Stomach (tissue), 8 donors: ENCODE measurements at regions not wholly inside any gene's neighbourhood (a gene's known extent, or its start where the extent isn't known, plus 50 kb on each side); places are given as distances from the start of the nearest gene placed in this dataset.

Source experiments
- DNase-seq, 2 donors: peaks; one replicate each; pipeline versions ENCODE4 v3.0.0 to v3.0.0-alpha.2; 2013 to 2019
- H3K27ac ChIP-seq, 5 donors: fragments of 200-600 bp in 4 of 5; sonication (generic) in 4 of 5; one replicate each; pipeline ENCODE4 v1.5.1; 2013 to 2019; ENCODE audit warnings: mild to moderate bottlenecking in 1 of 5, moderate library complexity in 1 of 5
- H3K27me3 ChIP-seq, 3 donors: fragments of 200-600 bp; sonication (generic); one replicate each; pipeline ENCODE4 v1.5.1; 2017 to 2019; ENCODE audit warnings: mixed run types in 1 of 3
- H3K36me3 ChIP-seq, 4 donors: fragments of 200-600 bp; sonication (generic); 1 replicate in 3 of 4; 2 replicates in 1 of 4; pipeline ENCODE4 v1.5.1; 2016 to 2019
- H3K4me1 ChIP-seq, 4 donors: fragments of 200-600 bp; sonication (generic); one replicate each; pipeline ENCODE4 v1.5.1; 2016 to 2019
- H3K4me3 ChIP-seq, 4 donors: fragments of 200-600 bp; sonication (generic) in 3 of 4; one replicate each; pipeline ENCODE4 v1.5.1; 2016 to 2019; ENCODE audit warnings: mild to moderate bottlenecking in 1 of 4
- H3K9me3 ChIP-seq, 4 donors: fragments of 200-600 bp; sonication (generic); one replicate each; pipeline ENCODE4 v1.5.1; 2016 to 2019
- CTCF ChIP-seq, 7 experiments: fragments of 450-650 bp in 4 of 7; fragments of 200-600 bp in 3 of 7; sonication (generic) in 3 of 7; IDR thresholded peaks; one replicate each; pipeline ENCODE4 v1.5.1; 2016 to 2019; ENCODE audit warnings: antibody characterized with exemption in 7 of 7, control low read depth in 2 of 7, mild to moderate bottlenecking in 1 of 7
- EP300 ChIP-seq: sonication (generic); formaldehyde crosslinking; IDR thresholded peaks from one replicate; pipeline ENCODE4 v1.6.1; 2017; ENCODE audit warnings: antibody characterized with exemption
- POLR2A ChIP-seq, 4 donors: fragments of 450-650 bp; IDR thresholded peaks; one replicate each; pipeline ENCODE4 v1.6.1; 2016; ENCODE audit warnings: antibody characterized with exemption in 4 of 4, control low read depth in 2 of 4, mild to moderate bottlenecking in 1 of 4, moderate library complexity in 1 of 4
- POLR2AphosphoS5 ChIP-seq, 3 donors: sonication (generic); formaldehyde crosslinking; IDR thresholded peaks; one replicate each; pipeline ENCODE4 v1.6.1; 2016; ENCODE audit warnings: antibody characterized with exemption in 3 of 3
- WGBS, 5 donors: extraction: QIAGEN DNeasy Blood & Tissue Kit in 3 of 5; methylation state at CpG; one replicate each; pipeline versions ENCODE4 v1.1.5 to v1.1.7; 2013 to 2018; 5-methylcytosine and 5-hydroxymethylcytosine counted together
- intact Hi-C: fragments of 100-400 bp; cut with DNase I; formaldehyde crosslinking; loops from one replicate; pipeline ENCODE4 v1.15.1; 2023; ENCODE audit warnings: low total_unique reads
- donor health status: healthy with polysubstance abuse.
- donor health status: Bipolar disorder and iron deficiency.
- donor health status: healthy.

GRCh38 chr1:30035522-30036228 lies 687.7 kb downstream of the MATN1 start:
- no peak overlapping the region for H3K4me3 ChIP-seq
- no peak for DNase-seq
- no peak overlapping the region for H3K27ac ChIP-seq
- 63 to 74% (median 71%) methylated on average over 7 to 8 of the region's 8 CpGs for WGBS, 5 donors
- H3K36me3 ChIP-seq, result no peaks in the 10 kb centered on the region
- intact Hi-C loops, result no loop called here
- H3K4me1 ChIP-seq, result no peaks in the 10 kb centered on the region
- H3K27me3 ChIP-seq, result peaks cover 0 to 28% (median 8%) of the 10 kb centered on the region in 3 donors
- TF ChIP-seq POLR2A (IDR thresholded peaks at IDR 0.05) (no peak), POLR2AphosphoS5 (IDR thresholded peaks at IDR 0.05) (no peak)
- H3K9me3 ChIP-seq, result peaks cover 0 to 7% (median 5%) of the 10 kb centered on the region in 4 donors

- no peak overlapping the region for H3K27ac ChIP-seq
- no peak overlapping the region for H3K4me3 ChIP-seq
- H3K9me3 ChIP-seq, result peaks cover 0 to 7% (median 5%) of the 10 kb centered on the region in 4 donors
- peak in 1 of 2 donors; percentile 20 for DNase-seq
- no peak for TF ChIP-seq POLR2A (IDR thresholded peaks at IDR 0.05)
- TF ChIP-seq EP300, result no peak
- TF ChIP-seq CTCF (IDR thresholded peaks at IDR 0.05), result no peak
- TF ChIP-seq POLR2AphosphoS5 (IDR thresholded peaks at IDR 0.05), result no peak
- intact Hi-C loops, result no loop called here
- 44 to 59% (median 52%) methylated on average over 15 to 24 of the region's 24 CpGs for WGBS, 5 donors
- H3K4me1 ChIP-seq, result no peaks in the 10 kb centered on the region
- no peaks in the 10 kb centered on the region for H3K36me3 ChIP-seq
- peaks cover 0 to 29% (median 8%) of the 10 kb centered on the region in 3 donors for H3K27me3 ChIP-seq
These were observed 688.5 kb downstream of the MATN1 start for GRCh38 chr1:30034627-30035521.

- DNase-seq, result no peak
- intact Hi-C loops, result no loop called here
- Histone ChIP-seq H3K27me3 (peaks cover 0 to 35% (median 8%) of the 10 kb centered on the region in 3 donors), H3K36me3 (no peaks in the 10 kb centered on the region), H3K4me1 (no peaks in the 10 kb centered on the region), H3K4me3 (no peak overlapping the region), H3K9me3 (peaks cover 0 to 7% (median 5%) of the 10 kb centered on the region in 4 donors), H3K27ac (no peak overlapping the region)
- TF ChIP-seq POLR2AphosphoS5 (IDR thresholded peaks at IDR 0.05), result no peak
- TF ChIP-seq EP300, result no peak
- TF ChIP-seq POLR2A (IDR thresholded peaks at IDR 0.05), result no peak
- TF ChIP-seq CTCF (IDR thresholded peaks at IDR 0.05), result no peak
- 67 to 77% (median 75%) methylated on average over 11 of the region's 11 CpGs for WGBS, 5 donors
These were observed 689.2 kb downstream of the MATN1 start for GRCh38 chr1:30034105-30034626.

- TF ChIP-seq CTCF (IDR thresholded peaks at IDR 0.05), result no peak
- TF ChIP-seq EP300, result no peak
- TF ChIP-seq POLR2A (IDR thresholded peaks at IDR 0.05), result no peak
- no peak for TF ChIP-seq POLR2AphosphoS5 (IDR thresholded peaks at IDR 0.05)
- intact Hi-C loops, result no loop called here
- peaks cover 0 to 35% (median 8%) of the 10 kb centered on the region in 3 donors for H3K27me3 ChIP-seq
- no peak overlapping the region for H3K4me3 ChIP-seq
- H3K4me1 ChIP-seq, result no peaks in the 10 kb centered on the region
- no peak overlapping the region for H3K27ac ChIP-seq
- peaks cover 0 to 7% (median 5%) of the 10 kb centered on the region in 4 donors for H3K9me3 ChIP-seq
- no peaks in the 10 kb centered on the region for H3K36me3 ChIP-seq
- 80 to 97% (median 83%) methylated on average over 4 to 8 of the region's 8 CpGs for WGBS, 5 donors
- no peak for DNase-seq
These were observed 689.9 kb downstream of the MATN1 start for GRCh38 chr1:30033256-30034104.
